ENCODE measurements at regions not wholly inside any gene's neighbourhood (a gene's known extent, or its start where the extent isn't known, plus 50 kb on each side); places are given as distances from the start of the nearest gene placed in this dataset.

DNA sequence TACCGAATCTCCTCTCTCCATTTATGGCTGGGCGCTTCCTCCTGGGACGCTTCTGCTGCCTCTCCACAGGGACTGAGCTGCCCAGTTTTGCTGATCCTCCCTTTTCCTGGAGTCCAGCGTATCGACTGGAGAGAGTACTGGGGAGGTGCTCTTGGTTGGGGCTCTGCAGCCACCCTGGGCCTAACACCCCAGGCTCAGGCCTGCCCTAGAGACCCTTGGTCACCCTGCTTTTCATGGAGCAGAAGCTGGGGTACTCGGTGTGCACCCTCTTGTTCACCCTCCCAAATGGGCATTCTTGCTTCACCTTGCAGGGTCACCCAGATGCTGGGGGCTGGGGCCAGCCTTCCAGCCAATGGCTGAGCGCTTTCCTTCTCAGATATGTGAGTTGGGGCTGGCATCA lies 88.8 kb upstream of the RET start:
- Histone ChIP-seq H3K4me1 (ENCODE audit: insufficient read depth, low read length) (no peaks in the 10 kb centered on the region), H3K36me3 (ENCODE audit: insufficient read depth, low read length) (no peaks in the 10 kb centered on the region), H3K79me2 (ENCODE audit: insufficient read depth, low read length) (no peaks in the 10 kb centered on the region), H3K4me2 (ENCODE audit: insufficient read depth, low read length) (no peak overlapping the region), H3K4me3 (ENCODE audit: insufficient read depth, low read length) (no peak overlapping the region), H3K27me3 (ENCODE audit: insufficient read depth, low read length) (no peaks in the 10 kb centered on the region), H4K20me1 (ENCODE audit: insufficient read depth, low read length) (no peaks in the 10 kb centered on the region), H3K27ac (ENCODE audit: low read depth, low read length) (no peak overlapping the region), H3K9me3 (ENCODE audit: low read depth, low read length) (no peaks in the 10 kb centered on the region), H2AFZ (ENCODE audit: low read length) (no peak overlapping the region)
- peak; percentile 32 for DNase-seq (ENCODE audit: insufficient read length, low spot score, missing footprints)
- TF ChIP-seq, protein P1, sequence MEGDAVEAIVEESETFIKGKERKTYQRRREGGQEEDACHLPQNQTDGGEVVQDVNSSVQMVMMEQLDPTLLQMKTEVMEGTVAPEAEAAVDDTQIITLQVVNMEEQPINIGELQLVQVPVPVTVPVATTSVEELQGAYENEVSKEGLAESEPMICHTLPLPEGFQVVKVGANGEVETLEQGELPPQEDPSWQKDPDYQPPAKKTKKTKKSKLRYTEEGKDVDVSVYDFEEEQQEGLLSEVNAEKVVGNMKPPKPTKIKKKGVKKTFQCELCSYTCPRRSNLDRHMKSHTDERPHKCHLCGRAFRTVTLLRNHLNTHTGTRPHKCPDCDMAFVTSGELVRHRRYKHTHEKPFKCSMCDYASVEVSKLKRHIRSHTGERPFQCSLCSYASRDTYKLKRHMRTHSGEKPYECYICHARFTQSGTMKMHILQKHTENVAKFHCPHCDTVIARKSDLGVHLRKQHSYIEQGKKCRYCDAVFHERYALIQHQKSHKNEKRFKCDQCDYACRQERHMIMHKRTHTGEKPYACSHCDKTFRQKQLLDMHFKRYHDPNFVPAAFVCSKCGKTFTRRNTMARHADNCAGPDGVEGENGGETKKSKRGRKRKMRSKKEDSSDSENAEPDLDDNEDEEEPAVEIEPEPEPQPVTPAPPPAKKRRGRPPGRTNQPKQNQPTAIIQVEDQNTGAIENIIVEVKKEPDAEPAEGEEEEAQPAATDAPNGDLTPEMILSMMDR (IDR thresholded peaks at IDR 0.05; ENCODE audit: extremely low read depth, low read depth, low read length), result no peak

DNA sequence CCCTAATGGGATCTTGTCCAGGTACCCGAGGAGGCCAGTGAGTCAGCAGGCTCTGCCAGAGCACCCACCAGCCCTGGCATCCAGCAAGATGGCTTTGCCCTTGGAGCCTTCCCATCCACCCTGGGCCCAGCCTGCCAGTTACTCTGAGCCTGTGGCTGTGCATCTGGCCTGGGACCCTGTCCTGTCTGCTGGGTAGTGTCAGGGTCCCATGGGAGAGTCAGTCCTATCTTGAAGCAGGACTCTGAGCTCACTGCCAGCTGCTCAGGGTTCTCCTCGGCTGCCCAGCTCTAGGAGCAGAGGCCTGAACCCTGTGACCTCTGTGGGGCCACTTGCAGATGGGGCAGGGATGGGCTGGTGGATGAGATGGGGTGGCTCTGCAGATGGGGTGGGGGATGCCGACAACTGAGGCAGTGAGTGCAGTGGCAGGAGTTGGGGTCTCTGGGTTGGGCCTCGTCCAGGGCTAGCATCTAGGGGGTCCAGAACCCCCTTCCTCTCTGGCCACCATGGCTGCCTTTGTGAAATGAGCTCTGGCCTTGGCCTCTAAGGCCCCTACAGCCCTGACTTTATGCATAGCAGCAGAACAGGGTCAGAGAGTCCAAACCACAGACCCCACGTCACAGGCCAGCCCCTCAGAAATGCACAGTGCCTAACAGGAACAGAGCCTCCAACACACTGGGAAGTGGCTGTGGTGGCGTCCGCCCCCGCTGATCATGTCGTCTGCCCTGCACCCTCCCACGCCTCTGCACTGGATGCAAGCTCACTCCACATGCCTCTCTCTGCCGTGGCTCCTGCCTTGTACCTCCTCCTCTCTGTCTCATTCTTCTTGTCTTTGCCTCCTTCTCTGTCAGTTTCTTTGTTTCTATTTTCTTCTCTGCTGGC lies 88.1 kb upstream of the RET start:
- no peaks in the 10 kb centered on the region for H3K9me3 ChIP-seq (ENCODE audit: low read depth, low read length)
- no peak overlapping the region for H3K4me3 ChIP-seq (ENCODE audit: insufficient read depth, low read length)
- no peaks in the 10 kb centered on the region for H3K27me3 ChIP-seq (ENCODE audit: insufficient read depth, low read length)
- H2AFZ ChIP-seq (ENCODE audit: low read length), result no peak overlapping the region
- H3K36me3 ChIP-seq (ENCODE audit: insufficient read depth, low read length), result no peaks in the 10 kb centered on the region
- H3K79me2 ChIP-seq (ENCODE audit: insufficient read depth, low read length), result no peaks in the 10 kb centered on the region
- no peak overlapping the region for H3K27ac ChIP-seq (ENCODE audit: low read depth, low read length)
- TF ChIP-seq, protein P1 (IDR thresholded peaks at IDR 0.05; ENCODE audit: extremely low read depth, low read depth, low read length), result no peak
- H4K20me1 ChIP-seq (ENCODE audit: insufficient read depth, low read length), result no peaks in the 10 kb centered on the region
- H3K4me1 ChIP-seq (ENCODE audit: insufficient read depth, low read length), result no peaks in the 10 kb centered on the region
- no peak overlapping the region for H3K4me2 ChIP-seq (ENCODE audit: insufficient read depth, low read length)
- DNase-seq (ENCODE audit: insufficient read length, low spot score, missing footprints), result peak; percentile 69

DNA sequence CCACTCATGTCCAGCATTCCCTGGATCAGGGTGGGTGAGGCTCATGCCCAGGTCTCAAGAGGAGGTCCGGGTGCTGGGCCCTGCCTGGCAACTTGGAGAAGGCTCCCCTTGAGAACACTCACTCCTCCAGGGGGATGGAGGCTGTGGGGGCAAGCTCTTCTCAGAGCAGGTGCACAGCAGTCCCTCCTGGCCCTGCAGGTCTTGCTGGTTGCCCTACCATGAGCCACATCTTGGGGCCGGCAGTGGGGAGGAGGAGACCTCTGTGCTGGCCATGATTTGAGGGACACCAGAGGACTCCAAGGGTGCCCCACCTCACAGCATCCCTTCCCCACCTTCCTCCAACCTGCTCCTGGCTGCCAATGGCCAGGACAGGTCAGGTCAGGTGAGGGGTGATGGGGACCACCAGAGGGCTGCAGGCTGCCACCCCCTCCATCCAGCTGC lies 87.4 kb upstream of the RET start:
- H3K4me2 ChIP-seq (ENCODE audit: insufficient read depth, low read length), result no peak overlapping the region
- no peaks in the 10 kb centered on the region for H3K79me2 ChIP-seq (ENCODE audit: insufficient read depth, low read length)
- TF ChIP-seq, protein P1 (IDR thresholded peaks at IDR 0.05; ENCODE audit: extremely low read depth, low read depth, low read length), result no peak
- no peaks in the 10 kb centered on the region for H3K36me3 ChIP-seq (ENCODE audit: insufficient read depth, low read length)
- no peak overlapping the region for H3K4me3 ChIP-seq (ENCODE audit: insufficient read depth, low read length)
- H3K27me3 ChIP-seq (ENCODE audit: insufficient read depth, low read length), result no peaks in the 10 kb centered on the region
- H4K20me1 ChIP-seq (ENCODE audit: insufficient read depth, low read length), result no peaks in the 10 kb centered on the region
- H3K27ac ChIP-seq (ENCODE audit: low read depth, low read length), result no peak overlapping the region
- no peak overlapping the region for H2AFZ ChIP-seq (ENCODE audit: low read length)
- peak; percentile 58 for DNase-seq (ENCODE audit: insufficient read length, low spot score, missing footprints)
- no peaks in the 10 kb centered on the region for H3K4me1 ChIP-seq (ENCODE audit: insufficient read depth, low read length)
- no peaks in the 10 kb centered on the region for H3K9me3 ChIP-seq (ENCODE audit: low read depth, low read length)

DNA sequence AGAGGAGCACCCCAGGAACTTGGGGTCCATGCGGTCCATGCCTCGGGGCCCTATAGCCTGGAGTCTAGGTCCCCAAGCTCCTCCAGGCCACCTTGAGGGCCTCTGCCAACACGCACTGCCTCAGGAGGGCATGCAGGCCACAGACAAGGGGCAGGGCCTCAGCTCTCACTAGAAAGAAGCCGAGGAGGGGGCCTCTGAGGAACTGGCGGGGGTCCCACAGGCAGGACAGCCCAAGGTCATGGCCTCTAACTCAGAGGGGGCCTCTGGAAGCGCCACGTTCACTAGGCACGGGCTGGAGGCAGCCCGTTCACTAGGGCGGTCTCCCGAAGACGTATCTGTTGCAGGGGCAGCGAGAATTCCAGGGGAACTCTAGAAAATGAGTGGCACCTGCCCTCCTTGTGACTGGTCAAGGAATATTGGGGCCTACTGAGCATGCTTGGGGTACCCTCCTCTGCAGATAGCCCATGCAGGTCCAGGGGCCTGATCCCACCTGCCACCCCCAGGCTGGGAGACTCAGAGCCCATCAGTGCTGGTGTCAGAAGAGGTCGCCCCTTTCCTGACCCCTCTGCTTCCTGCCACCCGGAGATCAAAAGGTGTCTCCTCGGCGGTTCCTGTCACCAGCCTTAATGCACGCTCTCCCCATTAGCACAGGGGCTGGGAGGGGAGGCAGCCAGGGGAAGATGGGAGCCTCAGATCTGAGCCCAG lies 86.7 kb upstream of the RET start:
- TF ChIP-seq, protein P1 (IDR thresholded peaks at IDR 0.05; ENCODE audit: extremely low read depth, low read depth, low read length), result no peak

More for the DNA sequence above, 86.7 kb upstream of the RET start:
- Histone ChIP-seq H4K20me1 (ENCODE audit: insufficient read depth, low read length) (no peaks in the 10 kb centered on the region), H3K4me2 (ENCODE audit: insufficient read depth, low read length) (no peak overlapping the region), H3K4me3 (ENCODE audit: insufficient read depth, low read length) (no peak overlapping the region), H3K4me1 (ENCODE audit: insufficient read depth, low read length) (no peaks in the 10 kb centered on the region), H3K9me3 (ENCODE audit: low read depth, low read length) (no peaks in the 10 kb centered on the region), H2AFZ (ENCODE audit: low read length) (no peak overlapping the region), H3K27ac (ENCODE audit: low read depth, low read length) (no peak overlapping the region), H3K36me3 (ENCODE audit: insufficient read depth, low read length) (no peaks in the 10 kb centered on the region), H3K79me2 (ENCODE audit: insufficient read depth, low read length) (no peaks in the 10 kb centered on the region), H3K27me3 (ENCODE audit: insufficient read depth, low read length) (no peaks in the 10 kb centered on the region)
- peak; percentile 55 for DNase-seq (ENCODE audit: insufficient read length, low spot score, missing footprints)
